H1 (cell line): ENCODE measurements at regions not wholly inside any gene's neighbourhood (a gene's known extent, or its start where the extent isn't known, plus 50 kb on each side); places are given as distances from the start of the nearest gene placed in this dataset.

Source experiments
- CTCF ChIA-PET: fragments of 300-600 bp; sonication (Branson Sonifier 250); formaldehyde crosslinking; loops from one replicate; lab custom pipeline; 2021; ENCODE audit not compliant: partially characterized antibody; lab: Charles Lee
- POLR2A ChIA-PET: fragments of 300-600 bp; sonication (Branson Sonifier 250); formaldehyde crosslinking; loops from one replicate; lab custom pipeline; 2021; ENCODE audit warnings: inconsistent platforms; ENCODE audit not compliant: partially characterized antibody; lab: Charles Lee
- DNase-seq, 2 experiments: peaks; one replicate each; pipeline versions ENCODE4 v3.0.0 to v3.0.0-alpha.2; 2010 to 2022; ENCODE audit warnings: low spot score in 2 of 2, low read depth in 1 of 2, mixed read lengths in 1 of 2
- FAIRE-seq: peaks from 2 replicates; lab custom pipeline; 2011; peaks lifted over from hg19 to GRCh38; lab: Jason Lieb, UNC
- H2AFZ ChIP-seq: 2 replicates; pipeline ENCODE4 v1.8.1; 2012; ENCODE audit warnings: low read length, inconsistent platforms
- H2AK5ac ChIP-seq: 2 replicates; pipeline ENCODE4 v1.6.1; 2013; ENCODE audit warnings: low read depth, low read length
- H2BK120ac ChIP-seq: replicated peaks from 2 replicates; pipeline ENCODE3; 2013; ENCODE audit warnings: low read depth, low read length, inconsistent platforms
- H2BK12ac ChIP-seq: 2 replicates; pipeline ENCODE4 v1.6.1; 2013; ENCODE audit warnings: low read depth, low read length
- H2BK15ac ChIP-seq: 2 replicates; pipeline ENCODE4 v1.6.1; 2013; ENCODE audit warnings: low read length
- H2BK20ac ChIP-seq: 2 replicates; pipeline ENCODE4 v1.6.1; 2013; ENCODE audit warnings: low read length
- H2BK5ac ChIP-seq: 2 replicates; pipeline ENCODE4 v1.6.1; 2013; ENCODE audit warnings: low read depth, low read length
- H3K14ac ChIP-seq: 2 replicates; pipeline ENCODE4 v1.6.1; 2013; ENCODE audit warnings: inconsistent platforms; ENCODE audit not compliant: insufficient read length
- H3K18ac ChIP-seq: 2 replicates; pipeline ENCODE4 v1.6.1; 2013; ENCODE audit warnings: low read length; ENCODE audit errors: extremely low read depth
- H3K23ac ChIP-seq: 2 replicates; pipeline ENCODE4 v1.6.1; 2013; ENCODE audit warnings: inconsistent platforms; ENCODE audit not compliant: insufficient read length
- H3K23me2 ChIP-seq: 2 replicates; pipeline ENCODE4 v1.6.1; 2013; ENCODE audit warnings: low read depth, low read length
- H3K27ac ChIP-seq: 2 replicates; pipeline ENCODE4 v1.6.1; 2011; ENCODE audit warnings: low read depth, low read length, inconsistent platforms
- H3K27me3 ChIP-seq, 4 experiments: replicated peaks in 1 of 4; 1 replicate in 1 of 4; 2 replicates in 3 of 4; pipeline versions ENCODE4 v1.6.1 to v1.8.1; 2011 to 2013; ENCODE audit warnings: low read length in 3 of 4, mild to moderate bottlenecking in 3 of 4, inconsistent platforms in 2 of 4, mixed read lengths in 2 of 4, moderate library complexity in 1 of 4; ENCODE audit not compliant: control insufficient read depth in 3 of 4, insufficient read depth in 3 of 4; ENCODE audit errors: extremely low read depth in 1 of 4
- H3K36me3 ChIP-seq, 4 experiments: 2 replicates each; pipeline versions ENCODE4 v1.6.1 to v1.8.1; 2011 to 2013; ENCODE audit warnings: mild to moderate bottlenecking in 4 of 4, low read length in 3 of 4, moderate library complexity in 2 of 4, control low read depth in 1 of 4, inconsistent platforms in 1 of 4; ENCODE audit not compliant: insufficient read depth in 4 of 4, control insufficient read depth in 2 of 4
- H3K4ac ChIP-seq: replicated peaks from 2 replicates; pipeline ENCODE3; 2013; ENCODE audit warnings: low read length, low read depth, mixed read lengths, inconsistent platforms; ENCODE audit not compliant: insufficient read length
- H3K4me1 ChIP-seq, 4 experiments: replicated peaks in 1 of 4; 1 replicate in 1 of 4; 2 replicates in 3 of 4; pipeline versions ENCODE4 v1.6.1 to v1.8.1; 2011 to 2013; ENCODE audit warnings: low read length in 3 of 4, inconsistent platforms in 2 of 4, mixed read lengths in 1 of 4; ENCODE audit not compliant: insufficient read depth in 4 of 4, control insufficient read depth in 3 of 4
- H3K4me2 ChIP-seq, 2 experiments: 2 replicates each; pipeline versions ENCODE4 v1.6.1 to v1.8.1; 2011 to 2013; ENCODE audit warnings: low read depth in 2 of 2, low read length in 2 of 2, control low read depth in 1 of 2, inconsistent platforms in 1 of 2, mild to moderate bottlenecking in 1 of 2; ENCODE audit not compliant: insufficient read depth in 1 of 2
- H3K4me3 ChIP-seq, 4 experiments: fragments of 200-600, 300-600 bp in 1 of 4; sonication (generic), shearing (Covaris generic), sonication (Bioruptor Twin) in 1 of 4; 2 replicates each; pipeline versions ENCODE4 v1.5.1 to v1.8.1; 2011 to 2016; ENCODE audit warnings: low read length in 4 of 4, low read depth in 3 of 4, control low read depth in 2 of 4, inconsistent platforms in 2 of 4, mild to moderate bottlenecking in 2 of 4, mixed read lengths in 1 of 4, moderate library complexity in 1 of 4; ENCODE audit not compliant: insufficient read depth in 2 of 4; ENCODE audit errors: extremely low read depth in 1 of 4
- H3K56ac ChIP-seq: replicated peaks from 2 replicates; pipeline ENCODE3; 2013; ENCODE audit warnings: low read depth, mild to moderate bottlenecking, mixed read lengths, low read length, inconsistent platforms; ENCODE audit not compliant: insufficient read length
- H3K79me1 ChIP-seq: 2 replicates; pipeline ENCODE4 v1.6.1; 2013; ENCODE audit warnings: low read depth, low read length, control low read depth
- H3K79me2 ChIP-seq, 2 experiments: 2 replicates each; pipeline versions ENCODE4 v1.6.1 to v1.8.1; 2012 to 2013; ENCODE audit warnings: low read length in 2 of 2, mild to moderate bottlenecking in 2 of 2, inconsistent platforms in 1 of 2; ENCODE audit not compliant: insufficient read depth in 2 of 2, control insufficient read depth in 1 of 2
- H3K9ac ChIP-seq, 4 experiments: replicated peaks in 1 of 4; 1 replicate in 1 of 4; 2 replicates in 3 of 4; pipeline versions ENCODE4 v1.6.1 to v1.8.1; 2011 to 2013; ENCODE audit warnings: low read depth in 3 of 4, low read length in 3 of 4, control low read depth in 2 of 4, mild to moderate bottlenecking in 2 of 4, moderate library complexity in 2 of 4, inconsistent platforms in 1 of 4; ENCODE audit errors: extremely low read depth in 1 of 4
- H3K9me3 ChIP-seq, 2 experiments: 2 replicates each; pipeline versions ENCODE4 v1.6.1 to v1.8.1; 2012 to 2013; ENCODE audit warnings: mild to moderate bottlenecking in 2 of 2, moderate library complexity in 2 of 2, control low read depth in 1 of 2, inconsistent platforms in 1 of 2, low read depth in 1 of 2, low read length in 1 of 2, mixed read lengths in 1 of 2; ENCODE audit not compliant: insufficient read depth in 2 of 2
- H4K20me1 ChIP-seq, 2 experiments: replicated peaks in 1 of 2; 2 replicates each; pipeline versions ENCODE3 to v1.8.1; 2011 to 2013; ENCODE audit warnings: inconsistent platforms in 2 of 2, low read length in 2 of 2, mild to moderate bottlenecking in 1 of 2; ENCODE audit not compliant: insufficient read depth in 2 of 2, control insufficient read depth in 1 of 2
- H4K5ac ChIP-seq: 2 replicates; pipeline ENCODE4 v1.6.1; 2013; ENCODE audit warnings: low read length, low read depth, mixed read lengths, inconsistent platforms; ENCODE audit not compliant: insufficient read length
- H4K8ac ChIP-seq: 2 replicates; pipeline ENCODE4 v1.8.0; 2013; ENCODE audit warnings: mild to moderate bottlenecking, moderate library complexity, low read length, inconsistent platforms; ENCODE audit not compliant: insufficient read depth; ENCODE audit errors: extremely low read depth
- H4K91ac ChIP-seq: replicated peaks from 2 replicates; pipeline ENCODE3; 2013; ENCODE audit warnings: low read length, mixed read lengths, inconsistent platforms; ENCODE audit not compliant: insufficient read length
- ATF3 ChIP-seq: IDR thresholded peaks from 2 replicates; pipeline ENCODE4 v1.6.1; 2011; ENCODE audit warnings: low read depth, mild to moderate bottlenecking, low read length; ENCODE audit not compliant: insufficient read depth
- CBX8 ChIP-seq: fragments of 300-800, 300-1000 bp; sonication (generic); IDR thresholded peaks from 2 replicates; pipeline ENCODE4 v1.7.1; 2016; ENCODE audit warnings: low read depth, low read length, borderline replicate concordance
- CHD2 ChIP-seq: IDR thresholded peaks from 2 replicates; pipeline ENCODE4 v1.6.1; 2012; ENCODE audit warnings: low read length, improper control_type of control experiment
- JUND ChIP-seq: IDR thresholded peaks from 2 replicates; pipeline ENCODE4 v1.6.1; 2011; ENCODE audit warnings: mild to moderate bottlenecking, improper control_type of control experiment, low read length
- KDM1A ChIP-seq: fragments of 200-600, 300-600 bp; sonication (generic); IDR thresholded peaks from 2 replicates; pipeline ENCODE4 v1.7.1; 2016; ENCODE audit warnings: mild to moderate bottlenecking, low read length, borderline replicate concordance
- NANOG ChIP-seq: IDR thresholded peaks from 2 replicates; pipeline ENCODE4 v1.6.1; 2011; ENCODE audit warnings: low read length, low read depth, mild to moderate bottlenecking, inconsistent platforms; ENCODE audit not compliant: insufficient read depth, poor library complexity, severe bottlenecking
- RAD21 ChIP-seq, 2 experiments: IDR thresholded peaks in 1 of 2; conservative IDR thresholded peaks in 1 of 2; 2 replicates each; pipeline ENCODE4 v1.6.1; 2011; ENCODE audit warnings: low read depth in 2 of 2, low read length in 2 of 2, improper control_type of control experiment in 1 of 2, inconsistent platforms in 1 of 2, mild to moderate bottlenecking in 1 of 2, moderate library complexity in 1 of 2
- SUZ12 ChIP-seq: fragments of 200-600 bp; sonication (generic); IDR thresholded peaks from 2 replicates; pipeline ENCODE4 v1.6.1; 2012; ENCODE audit warnings: mild to moderate bottlenecking, inconsistent platforms, low read length, moderate library complexity, mixed read lengths
- TAF7 ChIP-seq: optimal IDR thresholded peaks from 2 replicates; pipeline ENCODE3; 2011; ENCODE audit warnings: low read depth, mild to moderate bottlenecking, inconsistent platforms, low read length, moderate library complexity, borderline replicate concordance
- TBP ChIP-seq: IDR thresholded peaks from 2 replicates; pipeline ENCODE4 v1.6.1; 2011; ENCODE audit warnings: low read depth, low read length, improper control_type of control experiment
- TCF12 ChIP-seq: IDR thresholded peaks from 2 replicates; pipeline ENCODE4 v1.6.1; 2011; ENCODE audit warnings: low read depth, mild to moderate bottlenecking, low read length
- WGBS, 2 experiments: shearing (Covaris generic) in 1 of 2; methylation state at CpG; one replicate each; pipeline versions ENCODE4 v1.1.6 to v1.1.7; 2013 to 2015; ENCODE audit warnings: low lambda C conversion rate in 2 of 2, mixed read lengths in 2 of 2, inconsistent platforms in 1 of 2, low coverage in 1 of 2, missing lambda C conversion rate in 1 of 2; ENCODE audit not compliant: insufficient replicate concordance in 2 of 2, insufficient coverage in 1 of 2, insufficient read length in 1 of 2; ENCODE audit errors: extremely low coverage in 1 of 2, missing lambda C conversion rate in 1 of 2; 5-methylcytosine and 5-hydroxymethylcytosine counted together

GRCh38 chr6:139595183-139595582 is 220.7 kb upstream of the CITED2 start:
- H2BK120ac ChIP-seq, result no peak overlapping the region
- no peak overlapping the region for H3K56ac ChIP-seq
- no peak overlapping the region for H4K8ac ChIP-seq
- H3K79me2 ChIP-seq, result no peaks in the 10 kb centered on the region
- H3K27me3 ChIP-seq, result no peaks in the 10 kb centered on the region
- H2BK12ac ChIP-seq, result no peak overlapping the region
- H3K27ac ChIP-seq, result no peak overlapping the region
- H3K18ac ChIP-seq, result no peak overlapping the region
- H3K4me2 ChIP-seq, result no peak overlapping the region
- no peak overlapping the region for H3K9ac ChIP-seq
- no peak overlapping the region for H2BK20ac ChIP-seq
- ChIA-PET POLR2A (no interaction called here), CTCF (interaction anchor here (1.1 to 1.7 kb wide), 3 partner anchors 9 to 226 kb away, joined by 3 read pairs; no protein-coding TSS in a partner anchor)
- H3K79me1 ChIP-seq, result no peaks in the 10 kb centered on the region
- H4K20me1 ChIP-seq, result no peaks in the 10 kb centered on the region
- no peak overlapping the region for H3K4ac ChIP-seq
- H3K36me3 ChIP-seq, result no peaks in the 10 kb centered on the region
- H2AK5ac ChIP-seq, result no peak overlapping the region
- DNase-seq (no peak), FAIRE-seq (no peak)
- H2AFZ ChIP-seq, result no peak overlapping the region
- no peak overlapping the region for H3K4me3 ChIP-seq
- no peak overlapping the region for H4K5ac ChIP-seq
- no peak for TF ChIP-seq CBX8
- no peak for TF ChIP-seq RAD21 (IDR thresholded peaks at IDR 0.05 in 1 of 2, conservative IDR thresholded peaks at IDR 0.05 in 1 of 2; ENCODE audit: low read depth in 2 of 2, low read length in 2 of 2)
- TF ChIP-seq KDM1A, result no peak
- TF ChIP-seq NANOG, result no peak
- TF ChIP-seq TCF12, result no peak
- TF ChIP-seq SUZ12, result no peak
- no peak for TF ChIP-seq TBP
- TF ChIP-seq JUND, result no peak
- TF ChIP-seq ATF3, result no peak
- no peak for TF ChIP-seq CHD2
- TF ChIP-seq TAF7, result no peak
- no peak overlapping the region for H4K91ac ChIP-seq
- no peaks in the 10 kb centered on the region for H3K9me3 ChIP-seq
- H3K14ac ChIP-seq, result no peak overlapping the region
- H2BK15ac ChIP-seq, result no peak overlapping the region
- no peaks in the 10 kb centered on the region for H3K23me2 ChIP-seq
- WGBS, 2 experiments, result 84% methylated on average over 3 of the region's 3 CpGs; no CpG with 5 or more reads in 1 of the 2 experiments
- H3K23ac ChIP-seq, result no peak overlapping the region
- no peak overlapping the region for H2BK5ac ChIP-seq
- no peaks in the 10 kb centered on the region; a peak in 1 of 7 replicates for H3K4me1 ChIP-seq
